Stomach (tissue), 4 donors: ENCODE measurements at regions not wholly inside any gene's neighbourhood (a gene's known extent, or its start where the extent isn't known, plus 50 kb on each side); places are given as distances from the start of the nearest gene placed in this dataset.

Experiments
- CTCF ChIP-seq, 7 experiments: fragments of 450-650 bp in 4 of 7; fragments of 200-600 bp in 3 of 7; sonication (generic) in 3 of 7; IDR thresholded peaks; one replicate each; pipeline ENCODE4 v1.5.1; 2016 to 2019; ENCODE audit warnings: antibody characterized with exemption in 7 of 7, control low read depth in 2 of 7, mild to moderate bottlenecking in 1 of 7
- EP300 ChIP-seq: sonication (generic); formaldehyde crosslinking; IDR thresholded peaks from one replicate; pipeline ENCODE4 v1.6.1; 2017; ENCODE audit warnings: antibody characterized with exemption
- POLR2AphosphoS5 ChIP-seq, 3 donors: sonication (generic); formaldehyde crosslinking; IDR thresholded peaks; one replicate each; pipeline ENCODE4 v1.6.1; 2016; ENCODE audit warnings: antibody characterized with exemption in 3 of 3

DNA sequence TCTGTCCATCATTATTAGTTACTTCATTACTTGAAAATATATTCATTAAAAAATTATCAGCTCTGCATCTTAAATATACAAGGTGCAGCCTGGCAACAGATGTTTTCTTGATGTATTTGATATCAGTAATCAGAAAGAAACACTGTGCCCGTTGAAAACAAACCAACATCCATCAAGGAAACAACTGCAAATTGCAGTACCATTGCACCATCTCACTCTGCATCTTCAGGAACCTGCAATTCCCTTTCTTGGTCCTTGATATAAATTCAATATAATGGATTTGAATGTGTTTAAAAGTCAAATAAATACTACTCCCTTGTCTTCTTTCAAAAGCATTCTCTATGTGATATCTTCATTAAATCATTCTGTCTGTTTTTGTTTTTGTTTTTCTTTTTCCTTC is 1131.2 kb downstream of the FAM181B start:
- no peak for TF ChIP-seq POLR2AphosphoS5 (IDR thresholded peaks at IDR 0.05)
- TF ChIP-seq CTCF (IDR thresholded peaks at IDR 0.05): no peak
- TF ChIP-seq EP300: no peak
